ENCODE measurements at regions not wholly inside any gene's neighbourhood (a gene's known extent, or its start where the extent isn't known, plus 50 kb on each side); places are given as distances from the start of the nearest gene placed in this dataset.

- no peak for DNase-seq
Measured at GRCh38 chr9:118532592-118532991, 828.4 kb downstream of the TLR4 start.

GRCh38 chr9:118533101-118533500, 828.9 kb downstream of the TLR4 start:
- DNase-seq = no peak

- DNase-seq = no peak
Measured at GRCh38 chr9:118533850-118534249, 829.6 kb downstream of the TLR4 start.

GRCh38 chr9:118536153-118536552, 832.0 kb downstream of the TLR4 start:
- DNase-seq = no peak

GRCh38 chr9:118538959-118539358, 830.3 kb downstream of the BRINP1 start:
- DNase-seq = no peak

- DNase-seq = no peak
Measured at GRCh38 chr9:118553465-118553864, 815.8 kb downstream of the BRINP1 start.

GRCh38 chr9:118554987-118555386, 814.2 kb downstream of the BRINP1 start:
- no peak for DNase-seq

- DNase-seq = no peak
Measured at GRCh38 chr9:118558026-118558425, 811.2 kb downstream of the BRINP1 start.

GRCh38 chr9:118558891-118559290, 810.3 kb downstream of the BRINP1 start:
- no peak for DNase-seq

GRCh38 chr9:118561051-118561450, 808.2 kb downstream of the BRINP1 start:
- no peak for DNase-seq

GRCh38 chr9:118563677-118564076, 805.6 kb downstream of the BRINP1 start:
- no peak for DNase-seq

- no peak for DNase-seq
Measured at GRCh38 chr9:118567861-118568260, 801.4 kb downstream of the BRINP1 start.

GRCh38 chr9:118568704-118569103, 800.5 kb downstream of the BRINP1 start:
- DNase-seq = no peak

- DNase-seq = no peak
Measured at GRCh38 chr9:118569148-118569547, 800.1 kb downstream of the BRINP1 start.

GRCh38 chr9:118570066-118570465, 799.2 kb downstream of the BRINP1 start:
- DNase-seq = no peak

GRCh38 chr9:118575341-118576070, 793.7 kb downstream of the BRINP1 start:
- no peak for DNase-seq

- DNase-seq = no peak
Measured at GRCh38 chr9:118577121-118577520, 792.1 kb downstream of the BRINP1 start.

GRCh38 chr9:118578467-118578866, 790.8 kb downstream of the BRINP1 start:
- no peak for DNase-seq

- no peak for DNase-seq
Measured at GRCh38 chr9:118583414-118583813, 785.8 kb downstream of the BRINP1 start.

GRCh38 chr9:118586978-118587377, 782.3 kb downstream of the BRINP1 start:
- DNase-seq = no peak

- no peak for DNase-seq
Measured at GRCh38 chr9:118594428-118594827, 774.8 kb downstream of the BRINP1 start.

- peak; percentile 39 for DNase-seq
Measured at GRCh38 chr9:118595719-118596305, 773.4 kb downstream of the BRINP1 start.

- DNase-seq = no peak
Measured at GRCh38 chr9:118596374-118597015, 772.7 kb downstream of the BRINP1 start.

- no peak for DNase-seq
Measured at GRCh38 chr9:118606668-118607067, 762.6 kb downstream of the BRINP1 start.

All from NCI-H1417 treated with DMSO at 0.1 percent for 48 hours (cell line).